DOHH2 (cell line): ENCODE measurements at regions not wholly inside any gene's neighbourhood (a gene's known extent, or its start where the extent isn't known, plus 50 kb on each side); places are given as distances from the start of the nearest gene placed in this dataset.

ENCODE experiments used
- H3F3A ChIP-seq: fragments of 200-600 bp; sonication (generic), shearing (Covaris generic); 2 replicates; pipeline ENCODE4 v1.6.0; 2016; ENCODE audit warnings: antibody characterized with exemption, mild to moderate bottlenecking; ENCODE audit not compliant: control insufficient read depth, insufficient read depth
- H3K27ac ChIP-seq: fragments of 200-600 bp; sonication (generic); 2 replicates; pipeline ENCODE4 v1.5.1; 2014; ENCODE audit warnings: low read depth, mild to moderate bottlenecking, low read length, moderate library complexity
- H3K27me3 ChIP-seq: fragments of 200-600 bp; sonication (generic); 2 replicates; pipeline ENCODE4 v1.6.1; 2014; ENCODE audit warnings: mild to moderate bottlenecking, low read length, mixed read lengths; ENCODE audit not compliant: control insufficient read depth
- H3K36me3 ChIP-seq: fragments of 200-600 bp; sonication (generic); 2 replicates; pipeline ENCODE4 v1.6.1; 2014; ENCODE audit warnings: mild to moderate bottlenecking, low read length, moderate library complexity, mixed read lengths; ENCODE audit not compliant: control insufficient read depth
- H3K4me1 ChIP-seq: fragments of 200-600 bp; sonication (generic); 2 replicates; pipeline ENCODE4 v1.6.1; 2014; ENCODE audit warnings: mild to moderate bottlenecking, low read length, mixed read lengths; ENCODE audit not compliant: control insufficient read depth
- H3K4me2 ChIP-seq: fragments of 200-600 bp; sonication (generic); 2 replicates; pipeline ENCODE4 v1.6.0; 2014; ENCODE audit warnings: mild to moderate bottlenecking, low read length, moderate library complexity
- H3K4me3 ChIP-seq: fragments of 200-600 bp; sonication (generic); 2 replicates; pipeline ENCODE4 v1.5.1; 2014; ENCODE audit warnings: mild to moderate bottlenecking, low read length, mixed read lengths
- H3K79me2 ChIP-seq: fragments of 200-600 bp; sonication (generic); 2 replicates; pipeline ENCODE4 v1.6.1; 2014; ENCODE audit warnings: mild to moderate bottlenecking, low read length, mixed read lengths; ENCODE audit not compliant: control insufficient read depth
- H3K9me2 ChIP-seq: fragments of 200-600 bp; sonication (generic); replicated peaks from 2 replicates; pipeline ENCODE4 v1.6.1; 2014; ENCODE audit warnings: mild to moderate bottlenecking, low read length, mixed read lengths; ENCODE audit not compliant: control insufficient read depth
- H3K9me3 ChIP-seq: fragments of 200-600 bp; sonication (generic); 2 replicates; pipeline ENCODE4 v1.6.1; 2014; ENCODE audit warnings: antibody characterized with exemption, low read length, mixed read lengths; ENCODE audit not compliant: control insufficient read depth, insufficient read depth
- H4K20me1 ChIP-seq: fragments of 200-600 bp; sonication (generic); 2 replicates; pipeline ENCODE4 v1.6.0; 2014; ENCODE audit warnings: low read depth, mild to moderate bottlenecking, antibody characterized with exemption, low read length, moderate library complexity; ENCODE audit not compliant: control insufficient read depth, insufficient read depth
- EZH2phosphoT487 ChIP-seq: fragments of 200-600 bp; sonication (generic); IDR thresholded peaks from 2 replicates; pipeline ENCODE4 v1.6.1; 2017; ENCODE audit warnings: borderline replicate concordance, mild to moderate bottlenecking, antibody characterized with exemption, low read length, moderate library complexity, mixed read lengths
- TF ChIP-seq, protein P1 (sequence below): fragments of 200-600 bp; sonication (generic); IDR thresholded peaks from one replicate; pipeline ENCODE4 v1.5.1; 2014; ENCODE audit warnings: antibody characterized with exemption, mild to moderate bottlenecking, low read depth, low read length; ENCODE audit not compliant: poor library complexity, severe bottlenecking

DNA sequence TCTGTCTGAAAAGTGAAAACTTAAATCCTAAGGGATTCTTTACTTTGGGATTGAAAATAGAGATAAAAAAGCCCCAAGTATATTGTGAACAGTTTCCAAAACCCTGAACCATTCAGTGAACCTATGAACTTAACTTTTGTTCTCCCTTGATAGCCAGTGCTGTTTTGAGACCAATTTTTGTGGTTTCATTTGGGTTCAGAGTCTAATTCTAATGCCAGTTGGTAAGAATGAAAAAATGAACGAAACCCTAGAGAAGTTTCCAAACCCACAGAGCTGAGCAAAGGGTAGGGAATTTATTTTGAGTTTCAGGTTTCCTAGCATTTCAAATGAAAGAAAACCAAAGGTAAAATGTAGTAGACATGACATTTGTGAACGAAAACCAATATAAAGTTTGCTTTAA, 1366.8 kb downstream of the EFNA5 start:
- Histone ChIP-seq H3K27me3 (no peaks in the 10 kb centered on the region), H4K20me1 (no peaks in the 10 kb centered on the region), H3K27ac (no peak overlapping the region), H3K36me3 (no peaks in the 10 kb centered on the region), H3K4me3 (no peak overlapping the region), H3K9me2 (no peaks in the 10 kb centered on the region), H3K9me3 (no peaks in the 10 kb centered on the region), H3F3A (no peaks in the 10 kb centered on the region), H3K4me1 (no peaks in the 10 kb centered on the region), H3K79me2 (no peaks in the 10 kb centered on the region), H3K4me2 (no peak overlapping the region)
- TF ChIP-seq, protein P1, sequence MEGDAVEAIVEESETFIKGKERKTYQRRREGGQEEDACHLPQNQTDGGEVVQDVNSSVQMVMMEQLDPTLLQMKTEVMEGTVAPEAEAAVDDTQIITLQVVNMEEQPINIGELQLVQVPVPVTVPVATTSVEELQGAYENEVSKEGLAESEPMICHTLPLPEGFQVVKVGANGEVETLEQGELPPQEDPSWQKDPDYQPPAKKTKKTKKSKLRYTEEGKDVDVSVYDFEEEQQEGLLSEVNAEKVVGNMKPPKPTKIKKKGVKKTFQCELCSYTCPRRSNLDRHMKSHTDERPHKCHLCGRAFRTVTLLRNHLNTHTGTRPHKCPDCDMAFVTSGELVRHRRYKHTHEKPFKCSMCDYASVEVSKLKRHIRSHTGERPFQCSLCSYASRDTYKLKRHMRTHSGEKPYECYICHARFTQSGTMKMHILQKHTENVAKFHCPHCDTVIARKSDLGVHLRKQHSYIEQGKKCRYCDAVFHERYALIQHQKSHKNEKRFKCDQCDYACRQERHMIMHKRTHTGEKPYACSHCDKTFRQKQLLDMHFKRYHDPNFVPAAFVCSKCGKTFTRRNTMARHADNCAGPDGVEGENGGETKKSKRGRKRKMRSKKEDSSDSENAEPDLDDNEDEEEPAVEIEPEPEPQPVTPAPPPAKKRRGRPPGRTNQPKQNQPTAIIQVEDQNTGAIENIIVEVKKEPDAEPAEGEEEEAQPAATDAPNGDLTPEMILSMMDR = no peak
- TF ChIP-seq EZH2phosphoT487 = no peak

DNA sequence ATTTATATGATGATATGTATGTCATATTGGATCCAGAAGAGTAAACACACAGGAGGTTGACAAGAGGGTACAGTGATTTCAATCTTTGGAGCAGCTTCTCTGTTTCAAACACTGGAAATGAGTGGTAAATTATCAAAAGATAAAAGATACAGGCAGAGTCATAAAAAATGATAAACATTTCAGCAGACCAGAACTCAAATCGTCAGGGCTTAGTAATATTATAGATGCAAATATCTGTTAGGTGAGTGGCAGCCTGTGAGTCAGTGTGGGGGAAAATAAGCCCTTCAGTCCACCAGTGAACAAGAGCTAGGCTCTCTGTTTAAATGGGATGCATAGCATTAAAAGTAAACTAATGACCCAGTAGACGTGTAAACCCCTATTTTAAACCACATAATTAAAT, 1378.1 kb downstream of the EFNA5 start:
- H4K20me1 ChIP-seq = no peaks in the 10 kb centered on the region
- H3K79me2 ChIP-seq = no peaks in the 10 kb centered on the region
- H3K4me3 ChIP-seq = no peak overlapping the region
- no peaks in the 10 kb centered on the region for H3K4me1 ChIP-seq
- no peaks in the 10 kb centered on the region for H3K36me3 ChIP-seq
- no peaks in the 10 kb centered on the region for H3K27me3 ChIP-seq
- H3K27ac ChIP-seq = no peak overlapping the region
- no peaks in the 10 kb centered on the region for H3F3A ChIP-seq
- H3K9me2 ChIP-seq = no peaks in the 10 kb centered on the region
- H3K4me2 ChIP-seq = no peak overlapping the region
- no peak for TF ChIP-seq EZH2phosphoT487
- TF ChIP-seq, protein P1 = no peak
- no peaks in the 10 kb centered on the region for H3K9me3 ChIP-seq

DNA sequence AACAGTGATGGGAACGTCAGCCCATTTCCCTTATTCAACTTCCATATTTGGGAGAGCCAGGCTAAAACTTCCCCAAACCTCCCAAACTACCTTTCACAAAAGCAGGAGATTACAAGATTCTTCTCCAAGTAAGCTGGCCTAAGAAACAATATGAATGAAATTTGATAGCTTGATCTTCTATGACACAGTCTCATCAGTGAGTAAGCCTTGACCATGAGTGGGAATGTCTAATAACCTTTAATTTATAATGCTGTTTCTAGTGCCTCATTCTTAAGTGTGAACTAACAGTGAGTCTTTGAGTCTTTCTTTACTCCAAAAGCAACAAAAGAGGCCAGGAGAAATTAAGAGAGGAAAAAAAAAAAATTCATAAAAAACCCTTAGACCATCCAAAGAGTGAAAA, 1379.9 kb downstream of the EFNA5 start:
- Histone ChIP-seq H3K4me3 (no peak overlapping the region), H3K27ac (no peak overlapping the region), H3K4me1 (no peaks in the 10 kb centered on the region), H3K9me2 (no peaks in the 10 kb centered on the region), H3K9me3 (no peaks in the 10 kb centered on the region), H4K20me1 (no peaks in the 10 kb centered on the region), H3K27me3 (no peaks in the 10 kb centered on the region), H3K36me3 (no peaks in the 10 kb centered on the region), H3K4me2 (no peak overlapping the region), H3K79me2 (no peaks in the 10 kb centered on the region), H3F3A (no peaks in the 10 kb centered on the region)
- TF ChIP-seq EZH2phosphoT487 = no peak
- TF ChIP-seq, protein P1 = no peak

GRCh38 chr5:106288979-106289378, 1381.8 kb downstream of the EFNA5 start:
- no peak overlapping the region for H3K4me2 ChIP-seq
- no peak overlapping the region for H3K4me3 ChIP-seq
- no peaks in the 10 kb centered on the region for H3K9me3 ChIP-seq
- no peaks in the 10 kb centered on the region for H3K36me3 ChIP-seq
- TF ChIP-seq EZH2phosphoT487 = no peak
- TF ChIP-seq, protein P1 = no peak
- H3K27me3 ChIP-seq = no peaks in the 10 kb centered on the region
- H3K9me2 ChIP-seq = no peaks in the 10 kb centered on the region
- no peak overlapping the region for H3K27ac ChIP-seq
- no peaks in the 10 kb centered on the region for H3K4me1 ChIP-seq
- no peaks in the 10 kb centered on the region for H3F3A ChIP-seq
- no peaks in the 10 kb centered on the region for H3K79me2 ChIP-seq
- H4K20me1 ChIP-seq = no peaks in the 10 kb centered on the region
